ENCODE measurements at regions not wholly inside any gene's neighbourhood (a gene's known extent, or its start where the extent isn't known, plus 50 kb on each side); places are given as distances from the start of the nearest gene placed in this dataset.

GRCh38 chr9:589723-590122 is 251.8 kb upstream of the DMRT1 start:
- TF ChIP-seq CTCF (IDR thresholded peaks at IDR 0.05; ENCODE audit: low read depth, low read length, missing input control) (no peak), REST (IDR thresholded peaks at IDR 0.05) (no peak), TAF1 (conservative IDR thresholded peaks at IDR 0.05) (no peak), SP1 (IDR thresholded peaks at IDR 0.05) (peak; percentile 24), ATF3 (IDR thresholded peaks at IDR 0.05) (no peak), GABPA (IDR thresholded peaks at IDR 0.05 in 1 of 2, conservative IDR thresholded peaks at IDR 0.05 in 1 of 2) (no peak), JUND (IDR thresholded peaks at IDR 0.05) (no peak)
